ENCODE measurements at regions not wholly inside any gene's neighbourhood (a gene's known extent, or its start where the extent isn't known, plus 50 kb on each side); places are given as distances from the start of the nearest gene placed in this dataset.
"Not testable (repeated sequence)": the region's sequence is repeated elsewhere in the genome, so short reads cannot be mapped to it uniquely, and the experiment has no call there.

DNA sequence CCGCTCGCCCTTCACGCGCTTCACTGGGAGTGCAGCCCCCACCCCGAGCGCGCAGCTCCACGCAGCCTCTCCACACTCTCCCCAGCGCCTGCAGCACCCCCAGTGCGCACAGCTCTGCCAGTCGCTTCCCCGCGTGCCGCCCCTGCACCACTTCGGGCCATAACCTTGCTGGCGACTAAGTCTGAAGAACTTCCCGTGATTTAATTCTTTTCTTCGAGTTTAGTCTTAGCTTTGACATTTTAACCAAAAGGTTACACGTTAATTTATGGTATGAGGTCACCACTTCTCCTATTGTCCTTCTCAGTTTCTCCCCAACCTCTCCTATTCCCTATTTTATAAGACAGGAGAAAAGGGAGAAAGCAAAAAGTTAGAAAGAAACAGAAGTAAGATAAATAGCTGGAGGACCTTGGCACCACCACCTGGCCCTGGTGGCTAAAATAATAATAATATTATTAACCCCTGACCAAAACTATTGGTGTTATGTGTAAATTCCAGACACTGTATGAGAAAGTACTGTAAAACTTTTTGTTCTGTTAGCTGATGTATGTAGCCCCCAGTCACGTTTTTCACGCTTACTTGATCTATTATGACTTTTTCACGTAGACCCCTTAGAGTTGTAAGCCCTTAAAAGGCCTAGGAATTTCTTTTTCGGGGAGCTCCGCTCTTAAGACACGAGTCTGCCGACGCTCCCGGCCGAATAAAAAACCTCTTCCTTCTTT lies 129.2 kb downstream of the KBTBD2 start:
- DNase-seq, result not testable (repeated sequence)

DNA sequence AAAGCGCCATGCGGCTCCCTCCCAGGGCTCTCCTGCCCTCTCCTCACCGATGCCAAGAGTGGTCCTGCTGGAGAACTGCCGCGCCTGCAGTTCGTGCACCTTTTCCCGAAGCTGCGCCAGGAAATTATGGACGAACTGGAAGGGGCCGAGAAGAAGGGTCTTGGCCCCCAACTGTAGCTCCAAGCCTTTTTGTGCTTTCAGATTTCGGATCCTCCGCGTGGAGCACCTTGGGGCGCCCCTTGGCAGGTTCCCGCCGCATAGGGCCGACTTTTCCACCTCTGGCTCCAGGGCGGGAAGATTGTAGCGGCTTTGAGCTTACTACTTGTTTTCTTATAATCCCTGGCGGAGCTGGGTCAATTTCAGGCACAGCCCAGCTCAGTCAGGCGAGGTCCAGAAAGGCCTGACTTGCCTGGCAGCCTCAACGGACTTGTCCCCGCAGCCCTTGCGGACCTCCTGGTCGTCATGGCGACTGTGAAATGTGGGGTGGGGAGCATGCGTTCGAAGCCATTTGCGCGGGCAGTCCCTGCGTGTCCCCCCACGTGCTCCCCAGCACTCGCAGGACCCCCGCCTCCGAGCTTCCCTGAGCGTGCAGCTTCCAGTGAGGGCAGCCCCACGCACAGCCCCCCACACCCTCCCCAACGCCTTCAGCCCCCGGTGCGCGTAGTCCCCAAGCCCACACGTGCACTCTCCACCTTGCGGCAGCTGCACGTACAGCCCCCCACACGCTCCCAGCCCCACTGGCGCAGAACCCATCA lies 129.9 kb downstream of the KBTBD2 start:
- DNase-seq, result no peak

DNA sequence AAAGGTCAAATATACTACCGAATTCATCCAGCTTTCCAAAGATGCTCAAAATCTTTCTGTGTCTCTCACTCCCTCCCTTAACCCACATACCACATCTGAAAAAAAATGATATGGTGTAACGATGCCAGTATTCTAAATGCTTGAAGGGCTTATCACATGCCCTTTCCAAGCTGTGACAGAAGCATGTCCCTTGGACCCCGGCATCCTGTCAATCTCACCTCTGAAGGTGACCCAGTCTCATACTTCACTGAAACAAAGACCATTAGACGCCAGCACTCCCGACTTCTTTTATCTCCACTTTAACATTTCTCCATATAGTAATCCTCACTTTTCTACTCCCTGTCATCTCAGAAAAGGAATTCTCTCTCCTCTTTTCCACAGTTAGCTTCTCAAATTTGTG lies 130.8 kb downstream of the KBTBD2 start:
- DNase-seq, result not testable (repeated sequence)

DNA sequence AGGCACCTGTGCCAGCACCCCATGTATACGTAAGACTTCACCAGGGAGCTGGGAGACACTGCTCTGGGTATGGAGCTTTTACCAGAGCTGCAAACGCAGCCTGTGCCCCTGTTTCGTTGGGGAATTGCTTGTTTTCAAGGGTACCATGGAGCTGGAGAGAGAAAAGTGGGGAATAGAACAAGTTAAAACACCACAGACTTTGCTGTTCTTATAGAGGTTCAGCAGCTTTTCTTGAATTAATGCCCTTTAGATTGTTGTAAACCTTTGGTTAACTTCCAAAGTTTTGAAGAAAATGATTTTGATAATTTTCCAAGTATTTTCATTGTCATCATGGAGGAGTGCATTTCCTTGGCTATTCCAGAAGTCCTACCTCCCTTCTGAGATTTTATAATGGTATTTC lies 131.7 kb downstream of the KBTBD2 start:
- DNase-seq, result not testable (repeated sequence)

DNA sequence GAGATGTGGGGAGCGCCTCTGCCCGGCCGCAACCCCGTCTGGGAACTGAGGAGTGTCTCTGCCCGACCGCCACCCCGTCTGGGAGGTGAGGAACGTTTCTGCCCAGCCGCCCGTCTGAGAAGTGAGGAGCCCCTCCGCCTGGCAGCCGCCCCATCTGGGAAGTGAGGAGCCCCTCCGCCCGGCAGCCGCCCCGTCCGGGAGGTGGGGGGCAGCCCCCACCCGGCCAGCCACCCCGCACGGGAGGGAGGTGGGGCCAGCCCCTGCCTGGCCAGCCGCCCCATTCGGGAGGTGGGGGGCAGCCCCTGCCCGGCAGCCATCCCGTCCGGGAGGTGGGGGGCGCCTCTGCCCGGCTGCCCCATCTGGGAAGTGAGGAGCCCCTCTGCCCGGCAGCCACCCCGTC lies 137.7 kb downstream of the KBTBD2 start:
- not testable (repeated sequence) for DNase-seq

DNA sequence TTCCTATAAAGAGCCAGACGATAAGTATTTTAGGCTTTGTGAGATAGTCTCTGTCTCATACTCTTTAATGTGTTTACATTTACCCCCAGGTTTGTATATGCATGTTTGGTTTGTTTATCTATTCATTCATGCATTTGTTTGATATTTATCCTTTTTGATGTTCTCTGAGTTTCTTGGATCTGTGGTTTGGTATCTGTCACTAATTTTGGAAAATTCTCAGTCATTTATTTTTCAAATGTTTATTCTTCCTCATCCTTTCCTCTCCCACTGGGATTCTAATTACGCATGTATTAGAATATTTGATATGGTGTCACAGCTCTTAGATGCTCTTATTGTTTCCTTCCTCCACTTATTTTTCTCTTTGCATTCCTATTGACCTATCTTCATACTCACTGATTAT lies 143.2 kb downstream of the KBTBD2 start:
- DNase-seq, result not testable (repeated sequence)

DNA sequence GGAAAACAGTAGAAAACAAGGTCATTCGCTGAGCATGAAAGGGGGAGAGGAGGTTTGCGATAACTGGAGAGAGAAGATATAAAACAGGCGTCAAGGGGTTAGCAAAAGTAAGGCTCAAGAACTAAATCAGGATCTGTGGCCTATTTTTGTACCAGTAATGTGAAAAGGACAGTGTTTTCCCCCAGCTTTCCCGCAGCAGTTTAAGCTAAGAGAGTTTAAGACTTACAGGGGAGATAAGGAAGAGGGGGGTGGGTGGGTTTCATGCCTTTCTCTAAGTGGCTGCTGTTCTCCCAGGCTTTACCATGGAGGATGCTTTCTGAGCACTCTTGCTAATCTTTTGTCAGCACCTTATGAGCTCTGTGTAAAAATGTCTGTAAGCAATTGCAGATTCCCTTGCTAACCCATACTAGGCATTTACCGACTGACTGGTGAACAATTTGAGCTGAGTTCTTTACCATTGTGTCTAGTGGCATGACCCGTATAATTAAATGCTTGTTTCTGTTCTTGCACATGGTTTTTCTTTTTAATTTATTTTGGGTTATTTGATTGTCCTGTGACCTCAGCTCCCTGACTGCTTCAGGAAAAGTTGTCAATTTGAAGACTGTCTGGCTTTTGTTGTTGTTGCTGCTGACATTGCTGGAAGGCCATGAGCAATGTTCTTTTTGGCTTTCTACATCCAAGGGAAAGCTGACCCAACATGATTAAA lies 144.0 kb downstream of the KBTBD2 start:
- not testable (repeated sequence) for DNase-seq

DNA sequence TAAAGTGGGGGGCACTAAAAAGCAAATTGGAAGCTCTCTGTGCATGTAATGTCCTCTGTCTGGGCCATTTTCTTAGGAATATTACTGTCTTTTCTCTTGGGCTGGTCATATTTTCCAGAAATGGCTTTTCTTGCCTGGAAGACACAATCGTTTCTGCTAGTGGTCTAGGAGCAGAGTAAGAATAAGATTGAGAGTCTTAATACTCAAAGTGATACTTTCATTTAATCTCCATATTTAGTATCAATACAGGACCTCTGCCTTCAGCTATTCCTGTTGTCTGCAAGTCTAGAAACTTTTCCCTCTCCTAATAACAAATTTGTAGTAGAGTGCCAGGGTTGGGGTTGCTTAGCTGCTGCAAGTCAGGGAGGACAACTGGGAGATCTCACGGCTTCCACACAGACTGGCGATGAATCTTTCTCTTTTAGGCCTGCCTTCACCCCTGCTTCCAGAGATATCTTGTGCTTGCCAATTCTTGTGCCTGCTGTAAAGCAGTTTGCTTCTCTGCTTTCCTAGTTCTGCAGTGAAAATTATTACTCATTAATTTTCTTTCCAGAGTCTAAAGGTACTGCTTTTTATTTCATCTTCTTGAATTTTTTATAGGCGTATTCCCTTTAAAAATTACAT lies 149.6 kb downstream of the KBTBD2 start:
- DNase-seq, result not testable (repeated sequence)

DNA sequence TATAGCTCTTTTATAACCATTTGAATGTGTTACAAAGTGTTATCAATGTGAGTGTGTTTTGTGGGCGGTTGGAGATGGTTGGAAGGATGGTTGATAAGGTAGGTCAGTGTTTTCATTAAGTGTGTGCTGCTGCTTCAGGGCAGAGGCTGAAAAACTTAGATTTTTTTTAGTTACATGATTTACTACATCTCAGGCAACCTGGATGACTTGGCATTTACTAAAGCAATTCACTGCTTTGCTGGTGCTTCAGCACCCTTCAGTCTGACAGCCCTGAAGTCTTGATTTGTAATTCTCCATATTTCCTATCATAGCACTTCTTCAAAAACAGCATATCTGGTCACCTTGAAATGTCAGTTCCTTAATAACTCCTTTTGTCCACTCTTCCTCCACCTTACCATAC lies 151.8 kb downstream of the KBTBD2 start:
- not testable (repeated sequence) for DNase-seq

DNA sequence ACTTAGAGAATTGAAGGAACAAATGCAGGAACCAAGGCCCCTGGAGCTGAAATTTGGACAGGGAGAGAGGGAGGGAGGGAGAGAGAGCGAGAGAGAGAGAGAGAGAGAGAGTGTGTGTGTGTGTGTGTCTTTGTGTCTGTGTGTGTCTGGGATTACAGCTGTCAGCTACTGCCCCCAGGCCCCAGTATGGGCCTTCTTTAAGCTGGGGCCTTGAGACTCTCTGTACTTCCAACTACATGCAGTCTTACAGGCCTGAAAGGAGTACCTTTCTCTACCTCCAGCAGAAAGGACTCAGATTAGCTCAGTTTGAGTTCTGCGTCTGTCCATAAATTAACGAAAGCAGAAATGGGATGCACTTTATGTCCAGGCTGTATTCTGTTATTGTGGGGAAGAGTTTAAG lies 153.2 kb downstream of the KBTBD2 start:
- DNase-seq, result not testable (repeated sequence)

DNA sequence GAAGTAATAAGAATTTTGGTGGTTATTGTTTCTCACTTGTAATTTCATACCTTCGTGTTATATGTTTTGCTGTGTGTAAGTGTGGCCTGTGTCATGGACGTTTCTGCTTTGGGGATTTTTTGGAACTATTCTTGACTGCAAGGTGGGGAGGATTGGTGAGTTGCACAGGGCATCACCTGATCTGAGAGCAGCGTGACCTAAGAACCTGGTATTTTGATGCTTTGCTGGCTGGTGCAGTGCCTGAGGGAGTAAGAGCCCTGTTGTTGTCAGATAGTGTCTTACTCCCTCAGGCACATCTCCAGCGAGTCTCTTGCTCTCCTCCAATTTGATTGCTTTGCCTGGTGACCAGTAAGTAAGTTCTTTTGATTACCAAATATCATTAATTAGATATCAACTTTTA lies 158.8 kb downstream of the KBTBD2 start:
- DNase-seq, result not testable (repeated sequence)

DNA sequence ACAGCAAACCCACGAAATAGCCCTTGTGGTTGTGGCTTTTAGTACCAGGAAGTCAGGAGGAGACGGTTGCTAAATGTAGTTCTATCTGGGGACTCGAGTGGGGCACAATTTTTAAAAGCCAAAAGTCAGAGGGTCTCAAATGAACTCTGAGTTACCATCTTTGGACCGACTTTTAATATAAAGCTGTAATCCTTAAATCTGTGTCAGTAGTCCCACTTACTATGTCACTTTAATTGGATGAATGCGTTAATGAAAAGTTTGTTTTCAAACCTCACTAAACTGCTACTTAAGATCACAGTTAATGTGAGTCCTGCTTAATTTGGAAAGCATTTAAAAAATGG lies 162.3 kb downstream of the KBTBD2 start:
- not testable (repeated sequence) for DNase-seq

DNA sequence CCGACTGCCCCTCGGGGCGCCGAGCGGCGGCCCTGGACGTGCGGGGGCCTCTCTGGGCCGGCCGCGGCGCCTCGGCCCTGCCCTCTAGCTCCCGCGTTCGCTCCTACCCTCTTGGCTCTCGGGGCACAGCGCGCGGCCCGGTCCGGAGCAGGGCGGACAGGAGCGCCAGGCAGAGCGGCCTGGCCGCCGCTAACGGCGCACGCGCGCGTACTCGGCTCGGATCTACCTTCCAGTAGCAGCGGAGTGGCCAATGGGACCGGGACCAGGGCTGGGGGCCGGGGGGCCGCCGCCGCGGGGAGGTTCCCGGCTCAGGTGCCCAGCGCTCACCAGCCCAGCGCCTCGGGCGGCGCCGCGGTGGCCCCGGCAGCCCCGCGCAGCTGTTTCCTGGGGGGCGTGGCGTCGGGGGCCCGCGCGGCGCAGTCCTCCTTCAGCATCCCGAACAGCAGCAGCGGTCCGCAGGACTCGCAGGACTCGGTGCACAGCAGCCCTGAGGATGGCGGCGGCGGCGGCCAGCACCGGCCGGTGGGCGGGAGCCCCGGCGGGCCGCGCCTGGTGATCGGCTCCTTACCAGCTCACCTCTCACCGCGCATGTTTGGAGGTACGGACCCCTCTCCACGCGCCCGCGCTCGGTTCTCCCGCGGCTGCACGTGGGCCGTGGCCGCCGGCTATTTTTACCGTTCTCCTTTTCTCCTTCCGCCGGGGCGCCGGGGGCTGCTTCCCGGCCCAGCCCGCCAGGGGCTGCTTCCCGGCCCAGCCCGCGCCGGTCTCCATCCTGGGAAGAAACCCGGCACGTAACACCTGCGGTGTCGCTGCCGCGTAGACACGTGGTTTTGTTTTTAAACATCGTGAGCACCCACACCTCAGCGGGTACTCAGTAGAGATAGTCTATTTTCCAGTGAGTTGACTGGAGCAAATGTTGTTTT lies 162.9 kb downstream of the KBTBD2 start:
- DNase-seq, result peak; percentile 51

DNA sequence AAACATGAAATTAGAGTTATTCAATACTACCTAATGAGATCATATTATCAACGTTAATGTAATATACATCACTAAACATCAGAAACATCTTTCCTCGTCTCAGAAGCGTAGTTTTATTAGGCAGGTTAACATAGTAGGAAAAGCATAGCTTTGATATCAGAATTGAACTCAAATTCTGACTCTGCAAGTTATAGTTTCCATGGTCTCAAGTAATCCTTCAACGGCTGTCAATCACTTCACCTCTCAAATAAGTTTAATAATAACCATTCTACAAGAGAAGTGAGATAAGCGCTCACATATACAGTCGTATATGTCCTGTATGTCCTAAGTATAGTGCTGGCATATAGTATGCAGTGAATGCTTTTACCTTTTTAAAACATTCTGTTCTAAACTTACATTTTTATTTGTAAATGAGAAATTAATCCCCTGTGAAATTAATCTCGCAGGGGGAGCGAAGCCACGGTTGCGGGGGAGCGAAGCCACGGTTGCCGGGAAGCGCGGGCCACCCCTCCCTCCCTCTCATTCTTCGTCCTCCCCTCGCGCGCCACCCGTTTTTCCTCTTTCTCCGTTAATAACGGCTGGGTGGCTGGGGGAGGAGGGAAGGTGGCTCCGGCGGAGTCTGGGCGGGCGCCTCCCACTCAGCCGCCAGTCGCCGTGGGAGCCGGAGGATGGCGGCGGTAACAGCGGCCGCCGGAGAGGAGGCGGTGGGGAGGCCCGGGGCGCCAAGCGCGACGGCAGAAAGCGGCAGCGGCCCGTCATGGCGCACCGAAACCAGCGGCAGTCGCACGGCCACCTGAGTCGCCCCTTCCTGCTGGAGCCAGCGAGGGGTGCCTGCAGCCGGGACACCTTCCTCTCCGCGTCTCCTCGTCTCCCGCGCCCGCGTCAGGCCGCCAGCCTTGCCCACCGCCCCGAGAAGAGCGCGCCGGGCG lies 163.8 kb downstream of the KBTBD2 start:
- DNase-seq, result peak; percentile 49

DNA sequence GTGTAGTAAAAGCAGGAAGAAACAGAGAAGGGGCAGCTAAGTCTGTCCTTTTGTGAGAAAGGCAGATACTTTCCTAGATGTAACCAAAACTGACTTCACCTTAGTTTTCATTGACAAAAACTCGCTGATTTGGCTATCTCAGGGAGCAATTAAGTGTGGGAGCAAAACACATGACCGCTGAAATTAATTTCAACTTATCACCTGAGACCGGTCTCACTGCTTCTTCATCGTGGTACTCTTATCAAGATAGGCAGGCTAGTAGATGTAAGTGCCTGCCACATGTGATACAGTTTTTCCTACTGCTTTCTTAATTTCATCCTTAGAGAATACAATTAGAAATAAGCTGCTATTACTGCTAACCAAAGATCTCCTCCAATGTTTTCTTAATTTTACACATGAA lies 168.7 kb downstream of the KBTBD2 start:
- DNase-seq, result not testable (repeated sequence)

DNA sequence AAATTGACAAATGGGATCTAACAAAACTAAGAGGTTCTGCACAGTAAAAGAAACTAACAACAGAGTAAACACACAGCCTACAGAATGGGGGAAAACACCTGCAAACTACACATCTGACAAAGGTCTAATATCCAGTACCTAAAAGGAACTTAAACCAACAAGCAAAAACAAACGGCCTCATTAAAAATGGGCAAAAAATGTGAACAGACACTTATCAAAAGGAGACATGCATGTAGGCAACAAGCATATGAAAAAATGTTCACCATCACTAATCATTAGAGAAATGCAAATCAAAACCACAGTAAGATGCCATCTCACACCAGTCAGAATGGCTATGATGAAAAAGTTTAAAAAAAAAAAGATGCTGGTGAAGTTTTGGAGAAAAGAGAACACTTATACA lies 197.4 kb downstream of the KBTBD2 start:
- DNase-seq, result no peak

DNA sequence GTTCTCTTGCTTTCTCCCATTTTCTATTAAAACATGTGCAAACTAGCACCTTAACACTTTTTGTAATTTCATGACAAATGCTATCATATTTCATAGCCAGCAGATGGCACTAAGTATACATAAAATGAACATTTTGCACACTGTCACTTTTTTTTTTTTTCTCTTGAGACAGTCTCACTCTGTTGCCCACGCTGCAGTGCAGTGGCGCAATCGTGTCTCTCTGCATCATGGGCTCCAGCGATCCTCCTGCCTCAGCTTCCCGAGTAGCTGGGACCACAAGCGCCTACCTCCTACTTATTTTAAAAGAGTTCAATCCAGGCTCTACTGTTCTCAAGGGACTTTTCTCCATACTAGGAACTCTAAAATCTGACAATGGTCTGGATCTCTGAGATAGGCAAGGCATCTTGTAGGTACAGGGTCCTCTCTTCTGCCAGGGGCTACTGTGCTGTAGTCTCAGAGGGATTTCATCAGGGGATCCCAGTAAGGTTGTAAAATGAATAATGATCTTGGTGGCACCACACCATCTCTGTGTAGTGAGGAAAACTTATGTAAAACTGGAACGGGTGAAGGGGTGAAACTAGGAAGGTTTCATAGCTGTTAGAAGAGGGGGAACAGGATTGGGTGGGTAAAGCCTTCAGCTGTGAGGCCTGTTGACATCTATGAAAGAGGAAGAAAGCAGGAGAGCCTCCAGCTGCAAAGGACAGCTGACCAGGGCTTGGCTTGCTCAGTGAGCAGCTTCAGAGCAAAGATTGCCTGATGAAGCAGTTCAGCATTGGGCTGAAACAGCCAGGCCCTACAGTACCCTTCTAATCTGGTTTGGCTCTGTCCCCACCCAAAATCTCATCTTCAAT lies 196.9 kb downstream of the AVL9 start:
- not testable (repeated sequence) for DNase-seq

DNA sequence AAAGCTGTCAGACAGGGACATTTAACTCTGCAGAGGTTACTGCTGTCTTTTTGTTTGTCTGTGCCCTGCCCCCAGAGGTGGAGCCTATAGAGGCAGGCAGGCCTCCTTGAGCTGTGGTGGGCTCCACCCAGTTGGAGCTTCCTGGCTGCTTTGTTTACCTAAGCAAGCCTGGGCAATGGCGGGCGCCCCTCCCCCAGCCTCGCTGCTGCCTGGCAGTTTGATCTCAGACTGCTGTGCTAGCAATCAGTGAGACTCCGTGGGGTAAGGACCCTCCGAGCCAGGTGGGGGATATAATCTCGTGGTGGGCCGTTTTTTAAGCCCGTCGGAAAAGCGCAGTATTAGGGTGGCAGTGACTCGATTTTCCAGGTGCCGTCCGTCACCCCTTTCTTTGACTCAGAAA lies 192.8 kb downstream of the AVL9 start:
- DNase-seq, result not testable (repeated sequence)

DNA sequence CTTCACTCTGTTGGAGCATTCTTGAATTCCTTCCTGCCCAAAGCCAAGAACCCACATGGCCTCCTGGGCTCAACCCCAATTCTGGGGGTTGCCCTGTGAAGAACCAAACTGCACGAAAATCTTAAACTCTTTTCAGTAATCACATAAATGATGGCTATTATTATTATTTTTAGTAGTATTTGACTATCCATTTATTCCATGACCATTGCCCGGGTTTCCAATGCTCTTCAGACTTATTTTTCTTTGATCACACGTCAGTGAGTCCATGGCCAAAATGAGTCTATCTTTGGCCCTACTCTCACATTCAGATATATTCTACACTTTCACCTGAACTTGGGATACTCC lies 185.9 kb downstream of the AVL9 start:
- DNase-seq, result no peak

Measured in NCI-H345 (cell line).